GM19467 (cell line): ENCODE measurements at regions not wholly inside any gene's neighbourhood (a gene's known extent, or its start where the extent isn't known, plus 50 kb on each side); places are given as distances from the start of the nearest gene placed in this dataset.
A peak's percentile ranks its signal among the peaks of the same experiment; 100 is the strongest.
"Not testable (repeated sequence)": the region's sequence is repeated elsewhere in the genome, so short reads cannot be mapped to it uniquely, and the experiment has no call there.

ENCODE experiments used
- ATAC-seq: cut with Tn5 transposase; IDR thresholded peaks from one replicate; pipeline ENCODE4 v1.9.1; 2021; ENCODE audit warnings: mild to moderate bottlenecking, moderate library complexity; ENCODE audit not compliant: unreplicated experiment

GRCh38 chr2:199216253-199216652 lies 241.5 kb downstream of the SATB2 start:
- peak; percentile 78 for ATAC-seq

- ATAC-seq: no peak
Measured at GRCh38 chr2:199207011-199207410, 250.7 kb downstream of the SATB2 start.

GRCh38 chr2:199206536-199206935 lies 251.2 kb downstream of the SATB2 start:
- ATAC-seq: no peak

- no peak for ATAC-seq
Measured at GRCh38 chr2:199202964-199203363, 254.8 kb downstream of the SATB2 start.

GRCh38 chr2:199201539-199201938 lies 256.2 kb downstream of the SATB2 start:
- no peak for ATAC-seq

- ATAC-seq: no peak
Measured at GRCh38 chr2:199199797-199200196, 257.9 kb downstream of the SATB2 start.

- ATAC-seq: no peak
Measured at GRCh38 chr2:199197448-199197847, 260.3 kb downstream of the SATB2 start.

- ATAC-seq: no peak
Measured at GRCh38 chr2:199196686-199197085, 261.1 kb downstream of the SATB2 start.

- ATAC-seq: no peak
Measured at GRCh38 chr2:199195927-199196502, 261.7 kb downstream of the SATB2 start.

GRCh38 chr2:199191461-199191860 lies 266.3 kb downstream of the SATB2 start:
- ATAC-seq: no peak

GRCh38 chr2:199189229-199189628 lies 268.5 kb downstream of the SATB2 start:
- ATAC-seq: no peak

- no peak for ATAC-seq
Measured at GRCh38 chr2:199186301-199186751, 271.4 kb downstream of the SATB2 start.

GRCh38 chr2:199185174-199185573 lies 272.6 kb downstream of the SATB2 start:
- not testable (repeated sequence) for ATAC-seq

- ATAC-seq: no peak
Measured at GRCh38 chr2:199163613-199164458, 293.9 kb downstream of the SATB2 start.

- no peak for ATAC-seq
Measured at GRCh38 chr2:199160677-199161465, 296.9 kb downstream of the SATB2 start.

GRCh38 chr2:199160081-199160480 lies 297.7 kb downstream of the SATB2 start:
- no peak for ATAC-seq

GRCh38 chr2:199148076-199148845 lies 309.5 kb downstream of the SATB2 start:
- ATAC-seq: no peak

- no peak for ATAC-seq
Measured at GRCh38 chr2:199147216-199147615, 310.5 kb downstream of the SATB2 start.

- ATAC-seq: no peak
Measured at GRCh38 chr2:199144546-199144945, 313.2 kb downstream of the SATB2 start.

- no peak for ATAC-seq
Measured at GRCh38 chr2:199144036-199144435, 313.7 kb downstream of the SATB2 start.

- ATAC-seq: no peak
Measured at GRCh38 chr2:199136681-199137080, 321.1 kb downstream of the SATB2 start.
